Osteoblast (primary cell): ENCODE measurements at regions not wholly inside any gene's neighbourhood (a gene's known extent, or its start where the extent isn't known, plus 50 kb on each side); places are given as distances from the start of the nearest gene placed in this dataset.
"Not testable (repeated sequence)": the region's sequence is repeated elsewhere in the genome, so short reads cannot be mapped to it uniquely, and the experiment has no call there.

Source experiments
- DNase-seq: peaks from one replicate; pipeline ENCODE4 v3.0.0; 2011; ENCODE audit warnings: low spot score, mixed read lengths; ENCODE audit not compliant: insufficient read length; ENCODE audit errors: missing footprints
- H2AFZ ChIP-seq: 2 replicates; pipeline ENCODE4 v1.6.0; 2011; ENCODE audit warnings: mild to moderate bottlenecking, low read length
- H3K27ac ChIP-seq: 2 replicates; pipeline ENCODE4 v1.5.1; 2011; ENCODE audit warnings: mild to moderate bottlenecking, low read depth, low read length, moderate library complexity
- H3K27me3 ChIP-seq: 2 replicates; pipeline ENCODE4 v1.6.0; 2012; ENCODE audit warnings: mild to moderate bottlenecking, control low read depth, inconsistent platforms, low read length, moderate library complexity; ENCODE audit not compliant: insufficient read depth
- H3K36me3 ChIP-seq: 2 replicates; pipeline ENCODE4 v1.5.1; 2011; ENCODE audit warnings: mild to moderate bottlenecking, low read length, control low read depth, moderate library complexity; ENCODE audit not compliant: insufficient read depth
- H3K4me1 ChIP-seq: 2 replicates; pipeline ENCODE4 v1.5.1; 2011; ENCODE audit warnings: mild to moderate bottlenecking, low read length, control low read depth, moderate library complexity; ENCODE audit not compliant: insufficient read depth
- H3K4me2 ChIP-seq: 2 replicates; pipeline ENCODE4 v1.6.0; 2011; ENCODE audit warnings: mild to moderate bottlenecking, low read length; ENCODE audit not compliant: insufficient read depth
- H3K4me3 ChIP-seq: fragments of 200-600 bp; sonication (generic); 3 replicates; pipeline ENCODE4 v1.5.1; 2012; ENCODE audit warnings: mild to moderate bottlenecking, low read length, inconsistent platforms; ENCODE audit not compliant: insufficient read depth
- H3K79me2 ChIP-seq: 2 replicates; pipeline ENCODE4 v1.6.0; 2012; ENCODE audit warnings: mild to moderate bottlenecking, low read length, control low read depth, inconsistent platforms; ENCODE audit not compliant: insufficient read depth
- H3K9me3 ChIP-seq: 2 replicates; pipeline ENCODE4 v1.5.1; 2011; ENCODE audit warnings: low read depth, low read length, control low read depth
- H4K20me1 ChIP-seq: 2 replicates; pipeline ENCODE4 v1.6.0; 2012; ENCODE audit warnings: mild to moderate bottlenecking, low read length, control low read depth; ENCODE audit not compliant: insufficient read depth
- CTCF ChIP-seq: IDR thresholded peaks from 2 replicates; pipeline ENCODE4 v1.5.1; 2011; ENCODE audit warnings: mild to moderate bottlenecking, low read depth, low read length, moderate library complexity; ENCODE audit errors: extremely low read depth

GRCh38 chrX:149420566-149420965 is 84.5 kb downstream of the IDS start:
- H3K36me3 ChIP-seq, H2AFZ ChIP-seq, H3K4me1 ChIP-seq, H3K9me3 ChIP-seq, DNase-seq, H4K20me1 ChIP-seq, H3K27ac ChIP-seq, H3K4me3 ChIP-seq, H3K27me3 ChIP-seq, H3K4me2 ChIP-seq, H3K79me2 ChIP-seq: not testable (repeated sequence)

GRCh38 chrX:149398027-149398426 is 107.1 kb downstream of the IDS start:
- TF ChIP-seq CTCF, result no peak
- DNase-seq, result no peak
- Histone ChIP-seq H3K9me3 (no peaks in the 10 kb centered on the region), H4K20me1 (no peaks in the 10 kb centered on the region), H3K4me1 (no peaks in the 10 kb centered on the region), H3K4me3 (no peak overlapping the region), H3K27ac (no peak overlapping the region), H2AFZ (no peak overlapping the region), H3K27me3 (no peaks in the 10 kb centered on the region), H3K4me2 (no peak overlapping the region), H3K36me3 (no peaks in the 10 kb centered on the region), H3K79me2 (no peaks in the 10 kb centered on the region)

- DNase-seq, result no peak
- H3K4me3 ChIP-seq, result no peak overlapping the region
- no peaks in the 10 kb centered on the region for H3K36me3 ChIP-seq
- no peaks in the 10 kb centered on the region for H3K9me3 ChIP-seq
- H3K79me2 ChIP-seq, result no peaks in the 10 kb centered on the region
- no peaks in the 10 kb centered on the region for H4K20me1 ChIP-seq
- no peak for TF ChIP-seq CTCF
- H3K27ac ChIP-seq, result no peak overlapping the region
- no peak overlapping the region for H3K4me2 ChIP-seq
- H2AFZ ChIP-seq, result no peak overlapping the region
- H3K4me1 ChIP-seq, result no peaks in the 10 kb centered on the region
- H3K27me3 ChIP-seq, result no peaks in the 10 kb centered on the region
Observed at GRCh38 chrX:149392921-149393320, 112.2 kb downstream of the IDS start.

GRCh38 chrX:149383852-149384251 is 121.3 kb downstream of the IDS start:
- Histone ChIP-seq H3K9me3 (no peaks in the 10 kb centered on the region), H3K4me3 (no peak overlapping the region), H3K27ac (no peak overlapping the region), H3K27me3 (no peaks in the 10 kb centered on the region), H3K4me2 (no peak overlapping the region), H3K79me2 (no peaks in the 10 kb centered on the region), H3K36me3 (no peaks in the 10 kb centered on the region), H2AFZ (no peak overlapping the region), H4K20me1 (no peaks in the 10 kb centered on the region), H3K4me1 (no peaks in the 10 kb centered on the region)
- no peak for TF ChIP-seq CTCF
- no peak for DNase-seq

- H2AFZ ChIP-seq, result no peak overlapping the region
- no peak for DNase-seq
- no peaks in the 10 kb centered on the region for H3K36me3 ChIP-seq
- no peaks in the 10 kb centered on the region for H3K27me3 ChIP-seq
- H3K4me1 ChIP-seq, result no peaks in the 10 kb centered on the region
- no peak overlapping the region for H3K27ac ChIP-seq
- no peak for TF ChIP-seq CTCF
- H3K79me2 ChIP-seq, result no peaks in the 10 kb centered on the region
- H3K4me2 ChIP-seq, result no peak overlapping the region
- no peaks in the 10 kb centered on the region for H3K9me3 ChIP-seq
- H4K20me1 ChIP-seq, result no peaks in the 10 kb centered on the region
- no peak overlapping the region for H3K4me3 ChIP-seq
Observed at GRCh38 chrX:149374751-149375150, 130.4 kb downstream of the IDS start.
